H1 (cell line): ENCODE measurements at regions not wholly inside any gene's neighbourhood (a gene's known extent, or its start where the extent isn't known, plus 50 kb on each side); places are given as distances from the start of the nearest gene placed in this dataset.

Source experiments
- CHD2 ChIP-seq: IDR thresholded peaks from 2 replicates; pipeline ENCODE4 v1.6.1; 2012; ENCODE audit warnings: low read length, improper control_type of control experiment
- EP300 ChIP-seq, 2 experiments: IDR thresholded peaks; 1 replicate in 1 of 2; 2 replicates in 1 of 2; pipeline ENCODE4 v1.6.1; 2011 to 2012; ENCODE audit warnings: low read depth in 2 of 2, low read length in 2 of 2, mild to moderate bottlenecking in 2 of 2, borderline replicate concordance in 1 of 2, inconsistent platforms in 1 of 2, moderate library complexity in 1 of 2
- KDM5A ChIP-seq: fragments of 200-600 bp; IDR thresholded peaks from 2 replicates; pipeline ENCODE4 v1.7.1; 2012; ENCODE audit warnings: mild to moderate bottlenecking, low read length, inconsistent platforms, mixed read lengths
- SIN3A ChIP-seq, 2 experiments: IDR thresholded peaks in 1 of 2; conservative IDR thresholded peaks in 1 of 2; 2 replicates each; pipeline ENCODE4 v1.6.1; 2011 to 2012; ENCODE audit warnings: low read length in 2 of 2, improper control_type of control experiment in 1 of 2, low read depth in 1 of 2, mild to moderate bottlenecking in 1 of 2
- SIX5 ChIP-seq: IDR thresholded peaks from 2 replicates; pipeline ENCODE4 v1.6.1; 2011; ENCODE audit warnings: mild to moderate bottlenecking, low read depth, low read length

GRCh38 chr6:156181506-156181905 is 595.7 kb upstream of the ARID1B start (continued):
- TF ChIP-seq EP300 (IDR thresholded peaks at IDR 0.05; ENCODE audit: borderline replicate concordance in 1 of 2, low read depth in 2 of 2, low read length in 2 of 2) = no peak
- TF ChIP-seq KDM5A = no peak
- no peak for TF ChIP-seq SIN3A (conservative IDR thresholded peaks at IDR 0.05 in 1 of 2, IDR thresholded peaks at IDR 0.05 in 1 of 2; ENCODE audit: low read depth in 1 of 2, low read length in 2 of 2)
- TF ChIP-seq CHD2 = no peak
- TF ChIP-seq SIX5 = no peak
